H1 (cell line): ENCODE measurements at regions not wholly inside any gene's neighbourhood (a gene's known extent, or its start where the extent isn't known, plus 50 kb on each side); places are given as distances from the start of the nearest gene placed in this dataset.

Experiments
- CTCF ChIA-PET: fragments of 300-600 bp; sonication (Branson Sonifier 250); formaldehyde crosslinking; loops from one replicate; lab custom pipeline; 2021; ENCODE audit not compliant: partially characterized antibody; lab: Charles Lee
- POLR2A ChIA-PET: fragments of 300-600 bp; sonication (Branson Sonifier 250); formaldehyde crosslinking; loops from one replicate; lab custom pipeline; 2021; ENCODE audit warnings: inconsistent platforms; ENCODE audit not compliant: partially characterized antibody; lab: Charles Lee
- DNase-seq, 2 experiments: peaks; one replicate each; pipeline versions ENCODE4 v3.0.0 to v3.0.0-alpha.2; 2010 to 2022; ENCODE audit warnings: low spot score in 2 of 2, low read depth in 1 of 2, mixed read lengths in 1 of 2
- FAIRE-seq: peaks from 2 replicates; lab custom pipeline; 2011; peaks lifted over from hg19 to GRCh38; lab: Jason Lieb, UNC
- H2AFZ ChIP-seq: 2 replicates; pipeline ENCODE4 v1.8.1; 2012; ENCODE audit warnings: low read length, inconsistent platforms
- H2AK5ac ChIP-seq: 2 replicates; pipeline ENCODE4 v1.6.1; 2013; ENCODE audit warnings: low read depth, low read length
- H2BK120ac ChIP-seq: replicated peaks from 2 replicates; pipeline ENCODE3; 2013; ENCODE audit warnings: low read depth, low read length, inconsistent platforms
- H2BK12ac ChIP-seq: 2 replicates; pipeline ENCODE4 v1.6.1; 2013; ENCODE audit warnings: low read depth, low read length
- H2BK15ac ChIP-seq: 2 replicates; pipeline ENCODE4 v1.6.1; 2013; ENCODE audit warnings: low read length
- H2BK20ac ChIP-seq: 2 replicates; pipeline ENCODE4 v1.6.1; 2013; ENCODE audit warnings: low read length
- H2BK5ac ChIP-seq: 2 replicates; pipeline ENCODE4 v1.6.1; 2013; ENCODE audit warnings: low read depth, low read length
- H3K14ac ChIP-seq: 2 replicates; pipeline ENCODE4 v1.6.1; 2013; ENCODE audit warnings: inconsistent platforms; ENCODE audit not compliant: insufficient read length
- H3K18ac ChIP-seq: 2 replicates; pipeline ENCODE4 v1.6.1; 2013; ENCODE audit warnings: low read length; ENCODE audit errors: extremely low read depth
- H3K23ac ChIP-seq: 2 replicates; pipeline ENCODE4 v1.6.1; 2013; ENCODE audit warnings: inconsistent platforms; ENCODE audit not compliant: insufficient read length
- H3K23me2 ChIP-seq: 2 replicates; pipeline ENCODE4 v1.6.1; 2013; ENCODE audit warnings: low read depth, low read length
- H3K27ac ChIP-seq: 2 replicates; pipeline ENCODE4 v1.6.1; 2011; ENCODE audit warnings: low read depth, low read length, inconsistent platforms
- H3K27me3 ChIP-seq, 4 experiments: replicated peaks in 1 of 4; 1 replicate in 1 of 4; 2 replicates in 3 of 4; pipeline versions ENCODE4 v1.6.1 to v1.8.1; 2011 to 2013; ENCODE audit warnings: low read length in 3 of 4, mild to moderate bottlenecking in 3 of 4, inconsistent platforms in 2 of 4, mixed read lengths in 2 of 4, moderate library complexity in 1 of 4; ENCODE audit not compliant: control insufficient read depth in 3 of 4, insufficient read depth in 3 of 4; ENCODE audit errors: extremely low read depth in 1 of 4
- H3K36me3 ChIP-seq, 4 experiments: 2 replicates each; pipeline versions ENCODE4 v1.6.1 to v1.8.1; 2011 to 2013; ENCODE audit warnings: mild to moderate bottlenecking in 4 of 4, low read length in 3 of 4, moderate library complexity in 2 of 4, control low read depth in 1 of 4, inconsistent platforms in 1 of 4; ENCODE audit not compliant: insufficient read depth in 4 of 4, control insufficient read depth in 2 of 4
- H3K4ac ChIP-seq: replicated peaks from 2 replicates; pipeline ENCODE3; 2013; ENCODE audit warnings: low read length, low read depth, mixed read lengths, inconsistent platforms; ENCODE audit not compliant: insufficient read length
- H3K4me1 ChIP-seq, 4 experiments: replicated peaks in 1 of 4; 1 replicate in 1 of 4; 2 replicates in 3 of 4; pipeline versions ENCODE4 v1.6.1 to v1.8.1; 2011 to 2013; ENCODE audit warnings: low read length in 3 of 4, inconsistent platforms in 2 of 4, mixed read lengths in 1 of 4; ENCODE audit not compliant: insufficient read depth in 4 of 4, control insufficient read depth in 3 of 4
- H3K4me2 ChIP-seq, 2 experiments: 2 replicates each; pipeline versions ENCODE4 v1.6.1 to v1.8.1; 2011 to 2013; ENCODE audit warnings: low read depth in 2 of 2, low read length in 2 of 2, control low read depth in 1 of 2, inconsistent platforms in 1 of 2, mild to moderate bottlenecking in 1 of 2; ENCODE audit not compliant: insufficient read depth in 1 of 2
- H3K4me3 ChIP-seq, 4 experiments: fragments of 200-600, 300-600 bp in 1 of 4; sonication (generic), shearing (Covaris generic), sonication (Bioruptor Twin) in 1 of 4; 2 replicates each; pipeline versions ENCODE4 v1.5.1 to v1.8.1; 2011 to 2016; ENCODE audit warnings: low read length in 4 of 4, low read depth in 3 of 4, control low read depth in 2 of 4, inconsistent platforms in 2 of 4, mild to moderate bottlenecking in 2 of 4, mixed read lengths in 1 of 4, moderate library complexity in 1 of 4; ENCODE audit not compliant: insufficient read depth in 2 of 4; ENCODE audit errors: extremely low read depth in 1 of 4
- H3K56ac ChIP-seq: replicated peaks from 2 replicates; pipeline ENCODE3; 2013; ENCODE audit warnings: low read depth, mild to moderate bottlenecking, mixed read lengths, low read length, inconsistent platforms; ENCODE audit not compliant: insufficient read length
- H3K79me1 ChIP-seq: 2 replicates; pipeline ENCODE4 v1.6.1; 2013; ENCODE audit warnings: low read depth, low read length, control low read depth
- H3K79me2 ChIP-seq, 2 experiments: 2 replicates each; pipeline versions ENCODE4 v1.6.1 to v1.8.1; 2012 to 2013; ENCODE audit warnings: low read length in 2 of 2, mild to moderate bottlenecking in 2 of 2, inconsistent platforms in 1 of 2; ENCODE audit not compliant: insufficient read depth in 2 of 2, control insufficient read depth in 1 of 2
- H3K9ac ChIP-seq, 4 experiments: replicated peaks in 1 of 4; 1 replicate in 1 of 4; 2 replicates in 3 of 4; pipeline versions ENCODE4 v1.6.1 to v1.8.1; 2011 to 2013; ENCODE audit warnings: low read depth in 3 of 4, low read length in 3 of 4, control low read depth in 2 of 4, mild to moderate bottlenecking in 2 of 4, moderate library complexity in 2 of 4, inconsistent platforms in 1 of 4; ENCODE audit errors: extremely low read depth in 1 of 4
- H3K9me3 ChIP-seq, 2 experiments: 2 replicates each; pipeline versions ENCODE4 v1.6.1 to v1.8.1; 2012 to 2013; ENCODE audit warnings: mild to moderate bottlenecking in 2 of 2, moderate library complexity in 2 of 2, control low read depth in 1 of 2, inconsistent platforms in 1 of 2, low read depth in 1 of 2, low read length in 1 of 2, mixed read lengths in 1 of 2; ENCODE audit not compliant: insufficient read depth in 2 of 2
- H4K20me1 ChIP-seq, 2 experiments: replicated peaks in 1 of 2; 2 replicates each; pipeline versions ENCODE3 to v1.8.1; 2011 to 2013; ENCODE audit warnings: inconsistent platforms in 2 of 2, low read length in 2 of 2, mild to moderate bottlenecking in 1 of 2; ENCODE audit not compliant: insufficient read depth in 2 of 2, control insufficient read depth in 1 of 2
- H4K5ac ChIP-seq: 2 replicates; pipeline ENCODE4 v1.6.1; 2013; ENCODE audit warnings: low read length, low read depth, mixed read lengths, inconsistent platforms; ENCODE audit not compliant: insufficient read length
- H4K8ac ChIP-seq: 2 replicates; pipeline ENCODE4 v1.8.0; 2013; ENCODE audit warnings: mild to moderate bottlenecking, moderate library complexity, low read length, inconsistent platforms; ENCODE audit not compliant: insufficient read depth; ENCODE audit errors: extremely low read depth
- H4K91ac ChIP-seq: replicated peaks from 2 replicates; pipeline ENCODE3; 2013; ENCODE audit warnings: low read length, mixed read lengths, inconsistent platforms; ENCODE audit not compliant: insufficient read length
- WGBS, 2 experiments: shearing (Covaris generic) in 1 of 2; methylation state at CpG; one replicate each; pipeline versions ENCODE4 v1.1.6 to v1.1.7; 2013 to 2015; ENCODE audit warnings: low lambda C conversion rate in 2 of 2, mixed read lengths in 2 of 2, inconsistent platforms in 1 of 2, low coverage in 1 of 2, missing lambda C conversion rate in 1 of 2; ENCODE audit not compliant: insufficient replicate concordance in 2 of 2, insufficient coverage in 1 of 2, insufficient read length in 1 of 2; ENCODE audit errors: extremely low coverage in 1 of 2, missing lambda C conversion rate in 1 of 2; 5-methylcytosine and 5-hydroxymethylcytosine counted together

DNA sequence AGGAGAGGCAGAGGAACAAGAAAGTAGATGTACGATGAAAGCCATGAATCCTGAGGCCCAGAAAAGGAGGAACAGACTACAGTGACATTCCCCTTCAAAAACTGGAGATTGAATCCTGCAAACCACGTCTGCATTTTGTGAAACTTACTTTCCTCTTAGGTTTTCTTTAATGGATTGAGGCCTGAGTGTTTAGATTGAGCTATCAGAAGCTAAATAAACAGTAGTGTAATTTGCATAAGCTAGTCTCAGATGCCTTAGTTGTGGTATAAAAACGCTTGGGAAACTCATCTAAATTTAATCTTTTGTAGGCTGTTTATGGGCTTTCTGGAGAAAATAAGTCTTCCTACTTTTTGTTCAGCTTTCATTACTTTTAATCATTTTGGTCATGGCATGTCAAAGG, 94.8 kb upstream of the HDAC9 start:
- Histone ChIP-seq H3K79me1 (no peaks in the 10 kb centered on the region), H3K56ac (no peak overlapping the region), H3K4ac (no peak overlapping the region), H3K27ac (no peak overlapping the region), H4K20me1 (no peaks in the 10 kb centered on the region), H3K9me3 (no peaks in the 10 kb centered on the region), H3K18ac (no peak overlapping the region), H3K79me2 (no peaks in the 10 kb centered on the region), H3K36me3 (no peaks in the 10 kb centered on the region), H3K4me1 (peaks cover 0 to 33% (median 12%) of the 10 kb centered on the region in 4 experiments; a peak in 5 of 7 replicates), H4K8ac (no peak overlapping the region), H3K4me3 (no peak overlapping the region), H2AK5ac (no peak overlapping the region), H2BK120ac (no peak overlapping the region), H3K23me2 (no peaks in the 10 kb centered on the region; the same call in 1 of the 2 replicates), H3K23ac (no peak overlapping the region), H2BK5ac (no peak overlapping the region), H2BK12ac (no peak overlapping the region), H3K27me3 (no peaks in the 10 kb centered on the region), H3K9ac (no peak overlapping the region), H2AFZ (no peak overlapping the region), H2BK15ac (no peak overlapping the region), H2BK20ac (no peak overlapping the region), H3K14ac (no peak overlapping the region), H3K4me2 (no peak overlapping the region), H4K5ac (no peak overlapping the region), H4K91ac (no peak overlapping the region)
- FAIRE-seq: no peak
- POLR2A ChIA-PET: no interaction called here
- CTCF ChIA-PET: interaction anchor here (0.6 kb wide), 2 partner anchors 189 to 297 kb away, joined by 3 read pairs; no protein-coding TSS in a partner anchor
- WGBS, 2 experiments: 88% methylated on average over 3 of the region's 3 CpGs; no CpG with 5 or more reads in 1 of the 2 experiments
- no peak for DNase-seq
